Activated CD4-positive, alpha-beta T cell treated with anti-CD3 and anti-CD28 coated beads, Interleukin-2, amount 10 ng/mL, durations not matched to agents 24 days and 14 days (primary cell): ENCODE measurements at regions not wholly inside any gene's neighbourhood (a gene's known extent, or its start where the extent isn't known, plus 50 kb on each side); places are given as distances from the start of the nearest gene placed in this dataset.

Source experiments
- DNase-seq: peaks from one replicate; pipeline ENCODE4 v3.0.0; 2022
- H3K27ac Mint-ChIP-seq: one replicate; pipeline ENCODE4 v1.8.0; 2022; ENCODE audit warnings: mild to moderate bottlenecking, mixed read lengths
- H3K27me3 Mint-ChIP-seq: one replicate; pipeline ENCODE4 v1.8.0; 2022; ENCODE audit warnings: mixed read lengths
- H3K36me3 Mint-ChIP-seq: one replicate; pipeline ENCODE4 v1.8.0; 2022; ENCODE audit warnings: low read depth, mild to moderate bottlenecking, mixed read lengths
- H3K4me1 Mint-ChIP-seq: one replicate; pipeline ENCODE4 v1.8.0; 2021; ENCODE audit warnings: mixed read lengths
- H3K4me3 Mint-ChIP-seq: one replicate; pipeline ENCODE4 v1.8.0; 2022; ENCODE audit warnings: mild to moderate bottlenecking, moderate library complexity, mixed read lengths
- H3K9me3 Mint-ChIP-seq: one replicate; pipeline ENCODE4 v1.8.0; 2021; ENCODE audit warnings: mixed read lengths
- intact Hi-C: fragments of 100-400 bp; cut with micrococcal nuclease; formaldehyde crosslinking; loops from one replicate; pipeline ENCODE4 v1.15.1; 2023

DNA sequence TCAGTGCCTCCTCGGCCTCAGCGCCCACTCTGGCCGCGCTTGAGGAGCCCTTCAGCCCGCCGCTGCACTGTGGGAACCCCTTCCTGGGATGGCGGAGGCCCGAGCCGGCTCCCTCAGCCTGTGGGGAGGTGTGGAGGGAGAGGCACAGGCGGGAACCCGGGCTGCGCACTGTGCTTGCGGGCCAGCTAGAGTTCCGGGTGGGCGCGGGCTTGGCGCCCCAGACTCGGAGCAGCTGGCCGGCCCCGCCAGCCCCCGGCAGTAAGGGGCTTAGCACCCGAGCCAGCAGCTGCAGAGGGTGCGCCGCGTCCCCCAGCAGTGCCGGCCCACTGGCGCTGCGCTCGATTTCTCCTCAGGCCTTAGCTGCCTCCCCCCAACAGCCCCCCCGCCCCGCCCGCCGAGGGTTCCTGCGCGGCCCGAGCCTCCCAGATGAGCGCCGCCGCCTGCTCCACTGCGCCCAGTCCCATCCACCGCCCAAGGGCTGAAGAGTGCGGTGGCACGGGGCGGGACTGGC, 1137.0 kb downstream of the PCDH18 start:
- Mint-ChIP-seq H3K9me3 (no peaks in the 10 kb centered on the region), H3K4me3 (no peak overlapping the region), H3K27me3 (no peaks in the 10 kb centered on the region), H3K4me1 (no peaks in the 10 kb centered on the region), H3K36me3 (no peaks in the 10 kb centered on the region), H3K27ac (no peak overlapping the region)
- intact Hi-C loops, result no loop called here
- no peak for DNase-seq

DNA sequence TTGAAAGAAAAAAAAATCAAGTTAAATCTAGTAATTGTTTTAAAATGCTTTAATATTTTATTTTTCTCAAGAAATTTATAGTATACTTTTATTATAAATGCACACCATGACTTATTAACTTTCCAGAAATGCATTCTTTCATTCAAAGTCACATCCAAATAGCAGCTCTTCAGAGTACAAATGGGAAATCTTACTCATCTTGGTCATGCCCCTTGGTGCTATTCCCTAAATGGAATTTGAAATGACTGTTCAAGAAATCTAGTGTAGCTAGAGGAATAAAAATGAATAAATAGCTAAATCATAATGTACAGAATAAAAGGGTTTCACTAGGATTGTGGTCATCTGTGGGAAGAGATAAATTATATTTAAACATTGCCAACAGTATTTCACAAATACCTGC, 1139.7 kb downstream of the PCDH18 start:
- no peaks in the 10 kb centered on the region for H3K4me1 Mint-ChIP-seq
- H3K9me3 Mint-ChIP-seq, result no peaks in the 10 kb centered on the region
- H3K36me3 Mint-ChIP-seq, result no peaks in the 10 kb centered on the region
- no peak overlapping the region for H3K27ac Mint-ChIP-seq
- H3K4me3 Mint-ChIP-seq, result no peak overlapping the region
- intact Hi-C loops, result no loop called here
- no peak for DNase-seq
- H3K27me3 Mint-ChIP-seq, result no peaks in the 10 kb centered on the region

DNA sequence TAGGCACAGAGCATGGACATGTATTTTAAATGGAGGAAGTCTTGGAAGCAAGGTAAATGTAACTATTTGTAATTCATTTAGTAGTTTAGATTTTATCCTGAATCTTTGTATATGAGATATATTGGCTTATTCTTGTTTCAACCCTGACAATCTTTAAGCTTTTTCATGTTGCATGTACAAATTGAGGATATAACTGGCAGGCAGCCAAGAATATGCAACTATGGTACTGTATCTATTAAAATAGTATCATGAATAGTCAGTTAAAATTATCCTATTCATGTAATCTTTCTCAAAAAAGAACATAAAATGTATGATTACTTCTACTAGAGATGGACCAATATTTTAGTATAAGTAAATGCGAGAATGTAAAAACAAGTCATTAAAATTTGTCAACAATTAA, 1141.5 kb downstream of the PCDH18 start:
- H3K36me3 Mint-ChIP-seq, result no peaks in the 10 kb centered on the region
- intact Hi-C loops, result no loop called here
- no peaks in the 10 kb centered on the region for H3K27me3 Mint-ChIP-seq
- H3K27ac Mint-ChIP-seq, result no peak overlapping the region
- H3K4me3 Mint-ChIP-seq, result no peak overlapping the region
- DNase-seq, result no peak
- H3K4me1 Mint-ChIP-seq, result no peaks in the 10 kb centered on the region
- H3K9me3 Mint-ChIP-seq, result no peaks in the 10 kb centered on the region

DNA sequence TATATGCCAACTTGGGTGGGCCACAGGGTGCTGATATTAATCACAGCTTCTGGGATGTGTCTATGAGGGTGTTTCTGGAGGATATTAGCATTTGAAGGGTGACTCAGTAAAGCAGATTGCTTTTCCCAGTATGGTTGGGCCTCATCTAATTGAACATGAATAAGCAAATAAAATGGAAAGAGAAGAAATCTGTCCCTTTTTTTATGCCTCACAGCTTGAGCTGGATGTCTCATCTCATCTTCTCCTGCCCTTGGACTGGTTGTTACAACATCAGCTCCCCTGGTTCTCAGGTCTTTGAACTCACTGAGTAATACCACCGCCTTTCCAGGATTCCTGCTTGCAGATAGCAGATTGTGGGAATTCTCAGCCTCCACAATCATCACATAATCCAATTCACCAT, 1149.2 kb downstream of the PCDH18 start:
- Mint-ChIP-seq H3K27ac (no peak overlapping the region), H3K9me3 (no peaks in the 10 kb centered on the region), H3K4me3 (no peak overlapping the region), H3K4me1 (no peaks in the 10 kb centered on the region), H3K36me3 (no peaks in the 10 kb centered on the region), H3K27me3 (no peaks in the 10 kb centered on the region)
- no peak for DNase-seq
- intact Hi-C loops, result no loop called here

DNA sequence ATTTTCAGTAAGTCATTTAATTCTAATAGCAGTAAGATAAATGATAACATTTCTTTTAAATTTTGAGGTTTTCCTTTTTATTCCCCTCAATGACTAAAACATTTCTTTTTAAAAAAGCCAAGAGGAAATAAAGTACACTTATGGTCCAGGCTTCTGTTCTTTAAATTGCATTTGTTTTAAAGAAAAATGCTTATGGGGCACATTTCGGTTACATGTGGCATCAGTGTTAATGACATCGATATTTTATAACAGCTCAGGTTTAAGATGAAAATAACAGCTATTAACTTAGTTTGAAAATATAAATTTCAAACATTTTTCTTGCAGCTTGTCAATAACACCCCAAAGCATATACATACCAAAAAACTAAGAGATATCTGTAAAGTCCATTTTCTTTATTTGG, 1161.1 kb downstream of the PCDH18 start:
- no peaks in the 10 kb centered on the region for H3K9me3 Mint-ChIP-seq
- intact Hi-C loops, result no loop called here
- no peaks in the 10 kb centered on the region for H3K27me3 Mint-ChIP-seq

DNA sequence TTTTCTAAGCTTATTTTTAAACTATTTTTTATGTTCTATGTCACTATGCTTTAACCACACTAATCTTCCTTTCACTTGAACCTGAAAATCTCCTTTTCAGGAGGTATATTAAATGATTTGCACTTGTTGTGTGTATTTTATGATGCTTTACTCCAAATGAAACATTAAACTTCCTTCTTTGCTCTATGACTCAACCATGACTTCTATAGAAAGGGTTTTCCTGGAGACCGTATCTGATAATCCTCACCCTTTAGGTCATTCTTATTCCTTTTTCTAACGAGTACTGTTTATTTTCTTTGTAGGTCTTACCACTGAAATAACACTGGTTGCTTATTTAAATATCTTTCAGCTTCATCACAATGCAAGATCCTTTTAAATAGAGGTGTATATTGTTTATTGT, 1163.2 kb downstream of the PCDH18 start:
- no peak for DNase-seq
- H3K27me3 Mint-ChIP-seq, result no peaks in the 10 kb centered on the region
- no peak overlapping the region for H3K27ac Mint-ChIP-seq
- H3K4me1 Mint-ChIP-seq, result no peaks in the 10 kb centered on the region
- H3K36me3 Mint-ChIP-seq, result no peaks in the 10 kb centered on the region
- intact Hi-C loops, result no loop called here
- H3K9me3 Mint-ChIP-seq, result no peaks in the 10 kb centered on the region
- no peak overlapping the region for H3K4me3 Mint-ChIP-seq

More for the DNA sequence above, 1161.1 kb downstream of the PCDH18 start:
- Mint-ChIP-seq H3K36me3 (no peaks in the 10 kb centered on the region), H3K4me3 (no peak overlapping the region), H3K27ac (no peak overlapping the region), H3K4me1 (no peaks in the 10 kb centered on the region)
- DNase-seq, result no peak

DNA sequence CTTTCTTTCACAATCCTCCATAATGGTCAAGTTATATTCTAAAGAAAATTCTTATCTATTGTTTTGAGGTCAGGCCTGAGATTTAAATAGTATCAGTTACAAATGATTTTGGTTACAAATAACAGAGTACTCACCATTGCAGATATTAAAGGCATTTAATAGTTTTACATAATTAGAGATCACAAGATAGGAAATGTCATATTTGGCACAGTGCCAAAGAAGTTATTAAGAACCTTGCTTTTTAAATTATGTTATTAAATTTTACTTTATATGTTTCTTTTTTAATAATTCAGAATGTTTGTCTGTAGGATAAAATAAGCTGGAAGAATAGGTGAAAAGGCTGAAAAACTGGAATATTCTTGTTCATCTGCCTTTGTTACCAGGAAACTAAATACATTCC, 1174.7 kb downstream of the PCDH18 start:
- Mint-ChIP-seq H3K4me1 (no peaks in the 10 kb centered on the region), H3K27ac (no peak overlapping the region)
- intact Hi-C loops, result no loop called here

DNA sequence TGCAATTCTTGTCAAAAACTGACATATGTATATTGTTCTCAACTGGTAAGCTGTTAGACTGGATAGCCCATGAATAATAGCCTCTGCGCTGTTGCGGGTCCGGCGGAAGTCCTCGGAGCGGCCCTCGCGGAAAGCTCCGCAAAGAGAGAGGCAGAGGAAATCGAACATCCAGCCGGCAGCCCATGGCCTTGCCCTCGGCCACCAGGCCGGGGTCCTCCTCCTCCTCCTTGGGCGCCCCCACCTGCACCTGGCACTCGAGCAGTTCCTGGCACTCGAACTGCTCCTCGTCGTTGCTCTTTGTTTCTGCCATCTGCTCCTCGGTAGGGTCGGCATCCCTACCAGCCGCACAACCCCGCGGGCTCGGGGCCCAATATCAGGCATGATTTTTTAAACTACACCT, 1176.3 kb downstream of the PCDH18 start:
- Mint-ChIP-seq H3K27me3 (no peaks in the 10 kb centered on the region), H3K36me3 (no peaks in the 10 kb centered on the region), H3K9me3 (no peaks in the 10 kb centered on the region), H3K4me1 (no peaks in the 10 kb centered on the region), H3K27ac (no peak overlapping the region), H3K4me3 (no peak overlapping the region)
- no peak for DNase-seq
- intact Hi-C loops, result no loop called here

More for the DNA sequence above, 1174.7 kb downstream of the PCDH18 start:
- Mint-ChIP-seq H3K4me3 (no peak overlapping the region), H3K27me3 (no peaks in the 10 kb centered on the region), H3K9me3 (no peaks in the 10 kb centered on the region), H3K36me3 (no peaks in the 10 kb centered on the region)
- DNase-seq, result no peak

DNA sequence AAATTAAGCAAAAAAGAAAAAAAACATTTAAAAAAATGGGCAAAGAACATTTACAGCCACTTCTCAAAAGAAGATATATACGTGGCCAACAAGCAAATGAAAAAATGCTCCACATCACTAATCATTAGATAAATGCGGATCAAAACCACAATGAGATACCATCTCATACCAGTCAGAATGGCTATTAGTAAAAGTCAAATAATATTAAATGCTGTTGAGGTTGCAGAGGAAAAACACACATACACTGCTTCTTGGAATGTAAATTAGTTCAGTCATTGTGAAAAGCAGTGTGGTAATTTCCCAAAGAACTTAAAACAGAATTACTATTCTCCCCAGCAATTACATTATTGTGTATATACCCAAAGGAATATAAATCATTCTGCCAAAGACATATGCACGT, 1189.0 kb downstream of the PCDH18 start:
- Mint-ChIP-seq H3K27me3 (no peaks in the 10 kb centered on the region), H3K4me1 (no peaks in the 10 kb centered on the region), H3K9me3 (peaks cover 6% of the 10 kb centered on the region), H3K27ac (no peak overlapping the region), H3K4me3 (no peak overlapping the region), H3K36me3 (no peaks in the 10 kb centered on the region)
- DNase-seq, result no peak
- intact Hi-C loops, result no loop called here

DNA sequence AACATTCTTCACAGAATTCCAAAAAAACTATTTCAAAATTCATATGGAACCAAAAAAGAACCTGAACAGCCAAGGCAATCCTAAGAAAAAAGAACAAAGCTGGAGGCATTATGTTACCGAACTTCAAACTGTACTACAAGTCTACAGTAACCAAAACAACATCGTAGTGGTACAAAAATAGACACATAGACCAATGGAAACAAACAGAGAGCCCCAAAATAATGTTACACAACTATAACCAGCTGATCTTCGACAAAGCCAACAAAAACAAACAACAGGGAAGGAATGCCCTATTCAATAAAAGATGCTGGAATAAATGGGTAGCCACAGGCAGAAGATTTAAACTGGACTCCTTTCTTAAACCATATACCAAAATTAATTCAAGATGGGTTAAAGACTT, 1189.6 kb downstream of the PCDH18 start:
- no peaks in the 10 kb centered on the region for H3K4me1 Mint-ChIP-seq
- H3K36me3 Mint-ChIP-seq, result no peaks in the 10 kb centered on the region
- H3K9me3 Mint-ChIP-seq, result peaks cover 6% of the 10 kb centered on the region
- no peak for DNase-seq
- intact Hi-C loops, result no loop called here
- H3K27ac Mint-ChIP-seq, result no peak overlapping the region
- no peak overlapping the region for H3K4me3 Mint-ChIP-seq
- no peaks in the 10 kb centered on the region for H3K27me3 Mint-ChIP-seq

DNA sequence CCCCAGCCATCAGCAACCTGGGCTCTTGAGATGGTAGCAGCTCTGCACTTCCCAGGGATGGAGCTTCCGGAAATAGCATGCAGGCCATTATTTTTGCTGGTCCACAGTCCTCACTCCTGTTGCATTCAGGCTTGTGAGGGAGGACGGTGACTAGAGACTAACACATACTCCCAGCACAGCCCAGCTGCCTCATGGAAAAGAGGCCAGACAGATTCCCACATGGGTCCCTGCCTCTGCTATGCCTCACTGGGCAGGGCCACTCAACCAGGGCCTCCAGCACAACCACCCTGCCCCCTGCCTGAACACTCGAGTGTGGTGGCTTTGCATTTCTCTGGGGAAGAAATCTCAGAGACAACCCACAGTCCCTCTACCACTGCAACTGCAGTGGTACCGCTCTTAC, 1195.1 kb downstream of the PCDH18 start:
- Mint-ChIP-seq H3K27ac (no peak overlapping the region), H3K9me3 (peaks cover 3% of the 10 kb centered on the region)
- intact Hi-C loops, result no loop called here

DNA sequence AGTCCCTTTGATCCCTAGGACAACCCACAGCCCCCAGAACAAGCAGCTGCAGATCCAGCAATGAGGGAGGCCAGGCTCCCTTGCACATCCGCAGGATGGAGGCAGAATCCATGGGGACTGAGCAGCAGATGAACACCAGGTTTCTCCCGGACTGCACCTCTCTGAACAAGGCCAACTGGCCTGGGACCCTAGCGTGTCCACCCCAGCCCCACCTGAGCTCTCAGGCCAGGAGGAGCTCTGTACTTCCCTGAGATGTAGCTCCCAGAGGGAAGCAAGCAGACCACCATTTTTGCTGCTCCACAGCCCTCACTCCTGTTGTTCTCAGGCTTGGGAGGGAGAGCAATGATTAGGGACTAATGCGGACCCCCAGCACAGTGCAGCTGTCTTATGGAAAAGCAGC, 1195.8 kb downstream of the PCDH18 start:
- Mint-ChIP-seq H3K27me3 (no peaks in the 10 kb centered on the region), H3K27ac (no peak overlapping the region), H3K9me3 (peaks cover 3% of the 10 kb centered on the region), H3K4me3 (no peak overlapping the region), H3K4me1 (no peaks in the 10 kb centered on the region), H3K36me3 (no peaks in the 10 kb centered on the region)
- intact Hi-C loops, result no loop called here
- DNase-seq, result no peak

More for the DNA sequence above, 1195.1 kb downstream of the PCDH18 start:
- no peaks in the 10 kb centered on the region for H3K36me3 Mint-ChIP-seq
- no peaks in the 10 kb centered on the region for H3K4me1 Mint-ChIP-seq
- H3K4me3 Mint-ChIP-seq, result no peak overlapping the region
- no peaks in the 10 kb centered on the region for H3K27me3 Mint-ChIP-seq
- DNase-seq, result no peak

DNA sequence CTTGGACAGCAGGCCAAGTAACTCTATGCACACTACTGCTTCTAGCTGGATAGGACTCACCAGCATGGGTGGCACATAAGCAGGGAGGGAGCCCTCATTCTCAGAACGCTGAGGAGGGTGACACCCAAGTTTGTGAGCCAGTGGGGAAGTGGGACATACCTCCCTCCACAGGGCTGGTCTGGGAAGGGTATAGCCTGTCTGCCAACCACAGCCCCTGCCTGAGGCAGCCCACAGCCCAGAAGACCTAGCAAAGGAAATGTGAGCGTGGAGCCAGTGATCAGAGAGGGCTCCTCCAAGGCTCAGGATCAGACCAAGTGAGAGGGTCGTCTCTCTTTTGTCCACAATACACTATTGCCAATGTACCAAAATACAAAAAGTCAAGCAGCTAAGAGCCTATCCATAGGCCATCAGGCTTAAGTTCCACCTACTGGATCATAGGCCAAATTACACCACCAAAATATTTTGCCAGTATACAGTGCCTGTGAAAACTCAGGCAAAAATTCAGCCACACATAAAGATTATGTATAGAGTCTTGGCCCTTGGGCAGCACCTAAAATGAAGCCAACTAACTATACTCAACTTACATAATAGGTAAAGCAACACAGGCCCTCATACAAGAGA, 1203.1 kb downstream of the PCDH18 start:
- Mint-ChIP-seq H3K4me3 (no peak overlapping the region), H3K4me1 (no peaks in the 10 kb centered on the region), H3K9me3 (no peaks in the 10 kb centered on the region), H3K36me3 (no peaks in the 10 kb centered on the region), H3K27me3 (no peaks in the 10 kb centered on the region), H3K27ac (no peak overlapping the region)
- DNase-seq, result no peak
- intact Hi-C loops, result no loop called here

DNA sequence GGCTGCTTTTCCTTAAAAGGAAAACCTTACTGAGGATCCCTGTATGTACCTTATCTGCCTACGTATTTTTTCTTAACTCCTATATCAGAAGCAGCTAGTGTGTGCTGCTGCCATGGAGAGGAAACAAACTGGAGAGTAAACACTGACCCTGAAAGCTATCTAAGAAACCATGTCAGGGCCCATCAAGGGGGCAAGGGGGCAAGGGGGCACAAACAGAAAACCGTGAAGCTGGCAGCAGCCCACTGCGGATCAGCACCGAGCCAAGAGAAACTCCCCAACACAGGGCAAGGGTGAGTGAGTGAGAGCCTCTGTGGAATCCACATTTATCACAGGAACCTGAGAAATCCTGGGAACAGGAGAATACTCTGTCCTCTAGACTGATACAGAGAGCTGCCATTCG, 1204.2 kb downstream of the PCDH18 start:
- Mint-ChIP-seq H3K27me3 (no peaks in the 10 kb centered on the region), H3K4me3 (no peak overlapping the region), H3K4me1 (no peaks in the 10 kb centered on the region), H3K9me3 (no peaks in the 10 kb centered on the region), H3K27ac (no peak overlapping the region), H3K36me3 (no peaks in the 10 kb centered on the region)
- DNase-seq, result no peak
- intact Hi-C loops, result no loop called here

DNA sequence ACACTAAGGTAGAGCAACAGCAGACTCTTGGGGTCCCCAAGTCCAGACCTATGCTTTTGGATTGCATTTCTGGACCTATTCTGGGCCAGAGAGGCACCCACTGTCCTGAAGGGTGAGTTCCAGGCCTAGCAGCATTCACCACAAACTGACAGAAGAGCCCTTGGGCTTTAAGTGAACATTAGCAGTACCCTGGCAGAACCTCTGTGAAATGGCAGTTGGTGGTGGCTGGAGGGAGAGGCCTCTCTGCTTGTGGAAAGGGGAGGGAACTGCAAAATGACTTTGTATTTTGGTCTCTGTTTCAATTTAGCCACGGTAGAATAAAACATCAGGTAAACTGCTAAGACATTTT, 1211.9 kb downstream of the PCDH18 start:
- Mint-ChIP-seq H3K27me3 (no peaks in the 10 kb centered on the region), H3K27ac (no peak overlapping the region), H3K36me3 (no peaks in the 10 kb centered on the region), H3K9me3 (no peaks in the 10 kb centered on the region), H3K4me1 (no peaks in the 10 kb centered on the region), H3K4me3 (no peak overlapping the region)
- intact Hi-C loops, result no loop called here
- DNase-seq, result no peak
